ENCODE measurements at regions not wholly inside any gene's neighbourhood (a gene's known extent, or its start where the extent isn't known, plus 50 kb on each side); places are given as distances from the start of the nearest gene placed in this dataset.
"Not testable (repeated sequence)": the region's sequence is repeated elsewhere in the genome, so short reads cannot be mapped to it uniquely, and the experiment has no call there.

DNA sequence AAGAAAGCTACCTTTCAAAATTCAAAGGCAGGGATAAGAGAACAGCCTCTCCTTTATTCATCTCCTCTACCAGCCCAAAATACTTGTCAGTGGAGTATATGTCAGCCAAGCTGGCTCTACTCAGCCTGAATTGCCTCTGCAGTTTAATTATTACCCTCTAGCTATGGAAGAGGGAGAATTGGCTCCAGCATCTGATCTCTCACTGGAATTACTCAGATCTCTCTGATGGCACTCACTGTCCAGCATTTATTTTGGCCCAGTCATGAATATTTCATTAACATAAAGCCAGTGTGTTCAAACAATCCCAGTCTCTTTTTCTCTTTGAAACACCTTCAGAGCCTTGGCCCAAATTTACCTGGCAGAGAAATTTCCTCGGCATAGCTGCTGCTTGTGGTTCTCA is 58.6 kb upstream of the TMEM108 start:
- ATAC-seq (no peak), DNase-seq (ENCODE audit: low read depth, low spot score) (no peak)
- TF ChIP-seq EZH2 (IDR thresholded peaks at IDR 0.05) = no peak
- intact Hi-C loops (cut with micrococcal nuclease) = no loop called here
- no peak overlapping the region for H3K4me2 ChIP-seq (ENCODE audit: low read length)
- RAD21 ChIA-PET (ENCODE audit: low non-redundant PET in 1 of 2, low total read pairs in 2 of 2, uncharacterized antibody in 2 of 2, unreplicated experiment in 2 of 2) = no interaction called here
- no peaks in the 10 kb centered on the region for H3K9me3 ChIP-seq (ENCODE audit: control insufficient read depth in 1 of 2, insufficient read depth in 1 of 2, low read depth in 1 of 2, low read length in 2 of 2)
- BruUV-seq (replicated peaks) = no TSS peak
- H3K79me2 ChIP-seq (ENCODE audit: insufficient read depth, low read length) = no peaks in the 10 kb centered on the region
- H3K9ac ChIP-seq (ENCODE audit: low read length) = no peak overlapping the region
- H3K27ac ChIP-seq (ENCODE audit: low read depth, low read length) = no peak overlapping the region
- no peaks in the 10 kb centered on the region for H3K36me3 ChIP-seq (ENCODE audit: control insufficient read depth in 1 of 2, insufficient read depth in 2 of 2, low read length in 2 of 2)
- no peaks in the 10 kb centered on the region for H3K4me1 ChIP-seq (ENCODE audit: control insufficient read depth in 1 of 2, insufficient read depth in 2 of 2, low read length in 2 of 2)
- H4K20me1 ChIP-seq (ENCODE audit: insufficient read depth) = no peaks in the 10 kb centered on the region; the same call in 1 of the 2 replicates
- CTCF ChIA-PET = no interaction called here
- H2AFZ ChIP-seq (ENCODE audit: low read depth, low read length, poor library complexity, severe bottlenecking) = no peak overlapping the region
- H3K27me3 ChIP-seq (ENCODE audit: insufficient read depth, low read length) = peaks cover 8% of the 10 kb centered on the region; the same call in 1 of the 2 replicates
- no peak overlapping the region for H3K4me3 ChIP-seq (replicated peaks in 1 of 2; ENCODE audit: low read depth in 1 of 2, low read length in 2 of 2)
- POLR2A ChIA-PET = no interaction called here
- no peaks in the 10 kb centered on the region; the same call in 1 of the 2 replicates for H3K9me2 ChIP-seq (ENCODE audit: insufficient read depth)

DNA sequence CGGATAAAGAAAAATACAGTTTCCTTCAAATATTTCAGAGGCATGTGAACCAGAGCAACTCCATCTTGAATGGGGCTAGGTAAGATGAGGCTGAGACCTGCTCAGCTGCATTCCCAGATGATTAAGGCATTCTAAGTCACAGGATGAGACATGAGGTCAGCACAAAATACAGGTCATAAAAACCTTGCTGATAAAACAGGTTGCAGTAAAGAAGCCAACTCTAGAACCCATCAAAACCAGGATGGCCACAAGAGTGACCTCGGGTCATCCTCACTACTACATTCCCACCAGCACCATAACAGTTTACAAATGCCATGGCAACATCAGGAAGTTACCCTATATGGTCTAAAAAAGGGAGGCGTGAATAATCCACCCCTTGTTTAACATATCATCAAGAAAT is 59.2 kb upstream of the TMEM108 start:
- CTCF ChIA-PET; RAD21 ChIA-PET (ENCODE audit: low non-redundant PET in 1 of 2, low total read pairs in 2 of 2, uncharacterized antibody in 2 of 2, unreplicated experiment in 2 of 2); H3K4me1 ChIP-seq (ENCODE audit: control insufficient read depth in 1 of 2, insufficient read depth in 2 of 2, low read length in 2 of 2); H3K9me2 ChIP-seq (ENCODE audit: insufficient read depth); H3K4me3 ChIP-seq (replicated peaks in 1 of 2; ENCODE audit: low read depth in 1 of 2, low read length in 2 of 2); H4K20me1 ChIP-seq (ENCODE audit: insufficient read depth); H2AFZ ChIP-seq (ENCODE audit: low read depth, low read length, poor library complexity, severe bottlenecking); H3K79me2 ChIP-seq (ENCODE audit: insufficient read depth, low read length); intact Hi-C loops (cut with micrococcal nuclease); H3K27ac ChIP-seq (ENCODE audit: low read depth, low read length); H3K4me2 ChIP-seq (ENCODE audit: low read length); BruUV-seq (replicated peaks); H3K9me3 ChIP-seq (ENCODE audit: control insufficient read depth in 1 of 2, insufficient read depth in 1 of 2, low read depth in 1 of 2, low read length in 2 of 2); POLR2A ChIA-PET; H3K27me3 ChIP-seq (ENCODE audit: insufficient read depth, low read length); DNase-seq (ENCODE audit: low read depth, low spot score); ATAC-seq; H3K9ac ChIP-seq (ENCODE audit: low read length); H3K36me3 ChIP-seq (ENCODE audit: control insufficient read depth in 1 of 2, insufficient read depth in 2 of 2, low read length in 2 of 2): not testable (repeated sequence)

DNA sequence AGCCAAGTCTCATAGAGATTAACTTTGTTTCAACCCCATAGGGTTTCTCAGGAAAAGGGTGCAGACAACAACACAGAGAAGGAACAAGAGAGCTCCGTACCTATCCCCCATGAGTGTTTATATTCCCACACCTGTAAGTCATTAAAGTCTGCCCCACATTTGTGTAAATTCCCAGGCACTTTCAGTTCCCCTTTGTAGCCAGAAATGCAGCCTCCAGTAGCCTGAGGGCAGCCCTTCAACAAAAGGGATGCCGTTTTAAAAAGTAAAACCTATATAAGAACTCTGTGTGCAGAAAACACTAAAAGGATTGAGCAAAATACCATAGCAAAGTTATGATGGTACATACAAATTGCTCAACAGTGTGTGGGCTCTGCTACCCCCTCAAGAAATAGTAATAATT is 59.7 kb upstream of the TMEM108 start:
- Histone ChIP-seq H3K9me3 (ENCODE audit: control insufficient read depth in 1 of 2, insufficient read depth in 1 of 2, low read depth in 1 of 2, low read length in 2 of 2) (no peaks in the 10 kb centered on the region), H3K27ac (ENCODE audit: low read depth, low read length) (no peak overlapping the region), H3K9ac (ENCODE audit: low read length) (no peak overlapping the region), H3K9me2 (ENCODE audit: insufficient read depth) (no peaks in the 10 kb centered on the region; the same call in 1 of the 2 replicates), H4K20me1 (ENCODE audit: insufficient read depth) (no peaks in the 10 kb centered on the region; the same call in 1 of the 2 replicates), H3K36me3 (ENCODE audit: control insufficient read depth in 1 of 2, insufficient read depth in 2 of 2, low read length in 2 of 2) (no peaks in the 10 kb centered on the region), H3K27me3 (ENCODE audit: insufficient read depth, low read length) (peaks cover 8% of the 10 kb centered on the region; the same call in 1 of the 2 replicates), H3K4me1 (ENCODE audit: control insufficient read depth in 1 of 2, insufficient read depth in 2 of 2, low read length in 2 of 2) (no peaks in the 10 kb centered on the region), H2AFZ (ENCODE audit: low read depth, low read length, poor library complexity, severe bottlenecking) (no peak overlapping the region), H3K4me2 (ENCODE audit: low read length) (no peak overlapping the region), H3K79me2 (ENCODE audit: insufficient read depth, low read length) (no peaks in the 10 kb centered on the region), H3K4me3 (replicated peaks in 1 of 2; ENCODE audit: low read depth in 1 of 2, low read length in 2 of 2) (no peak overlapping the region)
- intact Hi-C loops (cut with micrococcal nuclease) = no loop called here
- no TSS peak for BruUV-seq (replicated peaks)
- ChIA-PET POLR2A (no interaction called here), CTCF (no interaction called here), RAD21 (ENCODE audit: low non-redundant PET in 1 of 2, low total read pairs in 2 of 2, uncharacterized antibody in 2 of 2, unreplicated experiment in 2 of 2) (no interaction called here)
- ATAC-seq (no peak), DNase-seq (ENCODE audit: low read depth, low spot score) (no peak)
- TF ChIP-seq YY1 (IDR thresholded peaks at IDR 0.05; ENCODE audit: extremely low read depth, insufficient replicate concordance, low read depth, low read length) (no peak), CBX3 (IDR thresholded peaks at IDR 0.05; ENCODE audit: low read depth) (no peak), EZH2 (IDR thresholded peaks at IDR 0.05) (no peak), EGR1 (IDR thresholded peaks at IDR 0.05; ENCODE audit: low read depth) (no peak), POLR2AphosphoS5 (IDR thresholded peaks at IDR 0.05; ENCODE audit: low read depth, low read length) (no peak), FOSL1 (IDR thresholded peaks at IDR 0.05; ENCODE audit: low read depth) (no peak), CEBPB (IDR thresholded peaks at IDR 0.05; ENCODE audit: low read depth) (no peak)
- TF ChIP-seq, protein P1, sequence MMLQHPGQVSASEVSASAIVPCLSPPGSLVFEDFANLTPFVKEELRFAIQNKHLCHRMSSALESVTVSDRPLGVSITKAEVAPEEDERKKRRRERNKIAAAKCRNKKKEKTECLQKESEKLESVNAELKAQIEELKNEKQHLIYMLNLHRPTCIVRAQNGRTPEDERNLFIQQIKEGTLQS (IDR thresholded peaks at IDR 0.05) = no peak
- TF ChIP-seq, protein P2, sequence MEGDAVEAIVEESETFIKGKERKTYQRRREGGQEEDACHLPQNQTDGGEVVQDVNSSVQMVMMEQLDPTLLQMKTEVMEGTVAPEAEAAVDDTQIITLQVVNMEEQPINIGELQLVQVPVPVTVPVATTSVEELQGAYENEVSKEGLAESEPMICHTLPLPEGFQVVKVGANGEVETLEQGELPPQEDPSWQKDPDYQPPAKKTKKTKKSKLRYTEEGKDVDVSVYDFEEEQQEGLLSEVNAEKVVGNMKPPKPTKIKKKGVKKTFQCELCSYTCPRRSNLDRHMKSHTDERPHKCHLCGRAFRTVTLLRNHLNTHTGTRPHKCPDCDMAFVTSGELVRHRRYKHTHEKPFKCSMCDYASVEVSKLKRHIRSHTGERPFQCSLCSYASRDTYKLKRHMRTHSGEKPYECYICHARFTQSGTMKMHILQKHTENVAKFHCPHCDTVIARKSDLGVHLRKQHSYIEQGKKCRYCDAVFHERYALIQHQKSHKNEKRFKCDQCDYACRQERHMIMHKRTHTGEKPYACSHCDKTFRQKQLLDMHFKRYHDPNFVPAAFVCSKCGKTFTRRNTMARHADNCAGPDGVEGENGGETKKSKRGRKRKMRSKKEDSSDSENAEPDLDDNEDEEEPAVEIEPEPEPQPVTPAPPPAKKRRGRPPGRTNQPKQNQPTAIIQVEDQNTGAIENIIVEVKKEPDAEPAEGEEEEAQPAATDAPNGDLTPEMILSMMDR (IDR thresholded peaks at IDR 0.05 in 2 of 3, conservative IDR thresholded peaks at IDR 0.05 in 1 of 3; ENCODE audit: borderline replicate concordance in 1 of 3, insufficient read depth in 1 of 3, low read depth in 2 of 3, low read length in 2 of 3) = no peak
- TF ChIP-seq, protein P3, sequence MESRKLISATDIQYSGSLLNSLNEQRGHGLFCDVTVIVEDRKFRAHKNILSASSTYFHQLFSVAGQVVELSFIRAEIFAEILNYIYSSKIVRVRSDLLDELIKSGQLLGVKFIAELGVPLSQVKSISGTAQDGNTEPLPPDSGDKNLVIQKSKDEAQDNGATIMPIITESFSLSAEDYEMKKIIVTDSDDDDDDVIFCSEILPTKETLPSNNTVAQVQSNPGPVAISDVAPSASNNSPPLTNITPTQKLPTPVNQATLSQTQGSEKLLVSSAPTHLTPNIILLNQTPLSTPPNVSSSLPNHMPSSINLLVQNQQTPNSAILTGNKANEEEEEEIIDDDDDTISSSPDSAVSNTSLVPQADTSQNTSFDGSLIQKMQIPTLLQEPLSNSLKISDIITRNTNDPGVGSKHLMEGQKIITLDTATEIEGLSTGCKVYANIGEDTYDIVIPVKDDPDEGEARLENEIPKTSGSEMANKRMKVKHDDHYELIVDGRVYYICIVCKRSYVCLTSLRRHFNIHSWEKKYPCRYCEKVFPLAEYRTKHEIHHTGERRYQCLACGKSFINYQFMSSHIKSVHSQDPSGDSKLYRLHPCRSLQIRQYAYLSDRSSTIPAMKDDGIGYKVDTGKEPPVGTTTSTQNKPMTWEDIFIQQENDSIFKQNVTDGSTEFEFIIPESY (IDR thresholded peaks at IDR 0.05; ENCODE audit: extremely low read depth, insufficient replicate concordance, low read length) = no peak

Measured in HCT116 (cell line).